AG10803 (cell line): ENCODE measurements at regions not wholly inside any gene's neighbourhood (a gene's known extent, or its start where the extent isn't known, plus 50 kb on each side); places are given as distances from the start of the nearest gene placed in this dataset.

Experiments used
- DNase-seq: peaks from one replicate; pipeline ENCODE4 v3.0.0; 2010; ENCODE audit warnings: low read depth
- H3K4me3 ChIP-seq: 2 replicates; pipeline ENCODE4 v1.5.1; 2011; ENCODE audit warnings: mild to moderate bottlenecking, low read length, control low read depth
- TF ChIP-seq, protein P1 (sequence below): conservative IDR thresholded peaks from 2 replicates; pipeline ENCODE4 v1.5.1; 2011; ENCODE audit warnings: mild to moderate bottlenecking, low read length, control low read depth, inconsistent platforms

DNA sequence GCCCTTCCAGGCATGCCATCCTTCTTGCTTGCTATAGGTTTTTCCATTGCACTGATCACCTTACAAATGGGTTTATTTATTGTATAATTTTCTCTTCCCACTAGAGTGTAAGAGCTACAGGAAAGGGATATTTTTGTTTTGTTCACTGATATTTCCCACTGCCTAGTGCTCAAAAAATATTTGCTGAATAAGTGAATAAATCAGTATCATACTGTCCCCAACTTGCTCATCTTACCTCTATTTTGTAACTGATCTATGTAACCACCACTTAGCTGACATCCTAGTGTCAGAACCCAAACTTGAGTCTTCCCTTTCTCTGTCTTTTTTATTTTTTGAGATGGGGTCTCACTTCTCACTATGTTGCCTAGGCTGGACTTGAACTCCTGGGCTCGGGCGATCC is 87.6 kb upstream of the TBC1D3K start:
- no peak for DNase-seq
- no peak overlapping the region for H3K4me3 ChIP-seq
- TF ChIP-seq, protein P1, sequence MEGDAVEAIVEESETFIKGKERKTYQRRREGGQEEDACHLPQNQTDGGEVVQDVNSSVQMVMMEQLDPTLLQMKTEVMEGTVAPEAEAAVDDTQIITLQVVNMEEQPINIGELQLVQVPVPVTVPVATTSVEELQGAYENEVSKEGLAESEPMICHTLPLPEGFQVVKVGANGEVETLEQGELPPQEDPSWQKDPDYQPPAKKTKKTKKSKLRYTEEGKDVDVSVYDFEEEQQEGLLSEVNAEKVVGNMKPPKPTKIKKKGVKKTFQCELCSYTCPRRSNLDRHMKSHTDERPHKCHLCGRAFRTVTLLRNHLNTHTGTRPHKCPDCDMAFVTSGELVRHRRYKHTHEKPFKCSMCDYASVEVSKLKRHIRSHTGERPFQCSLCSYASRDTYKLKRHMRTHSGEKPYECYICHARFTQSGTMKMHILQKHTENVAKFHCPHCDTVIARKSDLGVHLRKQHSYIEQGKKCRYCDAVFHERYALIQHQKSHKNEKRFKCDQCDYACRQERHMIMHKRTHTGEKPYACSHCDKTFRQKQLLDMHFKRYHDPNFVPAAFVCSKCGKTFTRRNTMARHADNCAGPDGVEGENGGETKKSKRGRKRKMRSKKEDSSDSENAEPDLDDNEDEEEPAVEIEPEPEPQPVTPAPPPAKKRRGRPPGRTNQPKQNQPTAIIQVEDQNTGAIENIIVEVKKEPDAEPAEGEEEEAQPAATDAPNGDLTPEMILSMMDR = no peak

DNA sequence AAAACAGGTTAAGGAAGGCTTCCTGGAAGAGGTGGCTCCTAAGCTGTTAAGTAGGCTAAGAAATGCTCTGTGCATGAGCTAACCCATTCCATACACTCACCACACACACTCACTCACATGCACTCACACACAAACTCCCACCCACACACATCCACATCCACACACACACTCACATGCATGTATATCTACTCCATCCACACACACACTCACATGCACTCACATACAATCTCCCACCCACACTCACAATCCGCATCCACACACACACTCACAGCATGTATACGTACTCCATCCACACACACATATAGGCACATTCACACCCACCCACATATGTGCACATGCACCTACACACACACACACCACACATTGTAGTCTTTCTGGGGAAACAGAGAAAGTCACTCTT is 89.3 kb upstream of the HNF1B start:
- H3K4me3 ChIP-seq = no peak overlapping the region
- TF ChIP-seq, protein P1 = no peak

DNA sequence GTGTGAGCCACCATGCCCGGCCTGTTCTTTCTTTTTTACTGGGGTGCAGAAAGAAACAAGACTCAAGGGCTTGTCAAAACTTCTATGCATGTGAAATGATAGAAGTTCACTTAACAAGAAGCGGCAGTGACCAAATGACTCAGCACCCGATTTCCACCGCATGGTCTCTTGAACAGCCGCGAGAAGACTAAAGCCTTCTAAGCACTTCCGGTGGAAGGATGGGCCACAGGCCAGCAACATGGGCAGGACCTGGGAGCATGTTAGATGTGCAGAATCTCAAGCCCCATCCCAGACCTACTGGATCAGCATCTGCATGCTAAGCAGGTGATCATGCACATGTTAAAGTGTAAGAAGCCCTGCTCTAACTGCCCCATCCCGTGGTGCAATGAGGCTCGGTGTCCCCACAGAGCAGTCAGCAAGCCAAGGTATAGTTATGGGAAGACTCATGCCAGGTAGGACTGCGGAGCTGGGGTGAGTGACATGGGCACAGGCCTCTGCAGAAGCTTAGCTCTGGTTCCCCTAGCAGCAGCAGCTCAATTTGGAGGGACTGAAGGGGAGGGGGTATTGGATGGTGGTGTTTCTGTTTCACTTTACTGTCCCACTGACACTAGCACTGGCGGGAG is 88.5 kb upstream of the HNF1B start:
- H3K4me3 ChIP-seq = no peak overlapping the region
- no peak for DNase-seq
- TF ChIP-seq, protein P1 = no peak

More for the DNA sequence above, 89.3 kb upstream of the HNF1B start:
- no peak for DNase-seq

DNA sequence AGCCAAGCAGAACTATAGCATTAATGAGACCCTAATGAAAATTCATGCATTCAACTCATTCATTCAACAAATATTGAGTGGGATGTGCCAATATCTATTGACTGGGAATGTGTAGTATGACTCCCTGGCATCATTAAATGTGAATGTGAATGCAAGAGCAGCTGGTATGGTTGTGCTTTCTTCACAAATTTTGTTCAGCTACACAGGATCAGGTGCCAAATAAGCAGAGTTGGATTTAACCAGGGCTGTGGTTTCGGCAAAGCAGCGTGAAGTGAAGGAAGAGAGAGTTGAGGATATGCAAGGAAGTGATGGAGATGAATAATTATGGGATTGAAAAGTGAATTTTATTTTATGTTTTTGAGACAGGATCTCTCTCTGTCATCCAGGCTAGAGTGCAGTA is 87.1 kb upstream of the HNF1B start:
- DNase-seq = no peak
- TF ChIP-seq, protein P1 = no peak
- no peak overlapping the region for H3K4me3 ChIP-seq

DNA sequence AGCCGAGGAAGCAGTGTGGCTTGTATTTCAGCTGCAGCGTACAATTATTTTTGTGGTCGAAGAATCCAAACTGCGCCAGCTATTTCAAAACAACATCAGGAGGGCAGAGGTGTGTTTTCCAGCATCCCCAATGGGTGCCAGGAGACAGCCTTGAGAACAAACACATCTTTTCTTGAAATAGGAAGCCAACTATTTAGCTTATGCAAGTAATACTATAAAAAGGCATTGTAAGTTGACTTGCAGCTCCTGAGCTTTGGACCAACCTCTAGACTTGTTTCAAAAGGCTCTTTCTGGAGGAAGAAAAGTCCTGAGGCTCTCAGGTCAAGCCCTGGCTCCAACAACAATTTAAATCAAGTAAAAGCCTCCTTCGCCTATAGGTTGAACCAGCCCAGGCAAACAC is 86.6 kb upstream of the HNF1B start:
- TF ChIP-seq, protein P1 = no peak
- no peak overlapping the region for H3K4me3 ChIP-seq
- DNase-seq = no peak

DNA sequence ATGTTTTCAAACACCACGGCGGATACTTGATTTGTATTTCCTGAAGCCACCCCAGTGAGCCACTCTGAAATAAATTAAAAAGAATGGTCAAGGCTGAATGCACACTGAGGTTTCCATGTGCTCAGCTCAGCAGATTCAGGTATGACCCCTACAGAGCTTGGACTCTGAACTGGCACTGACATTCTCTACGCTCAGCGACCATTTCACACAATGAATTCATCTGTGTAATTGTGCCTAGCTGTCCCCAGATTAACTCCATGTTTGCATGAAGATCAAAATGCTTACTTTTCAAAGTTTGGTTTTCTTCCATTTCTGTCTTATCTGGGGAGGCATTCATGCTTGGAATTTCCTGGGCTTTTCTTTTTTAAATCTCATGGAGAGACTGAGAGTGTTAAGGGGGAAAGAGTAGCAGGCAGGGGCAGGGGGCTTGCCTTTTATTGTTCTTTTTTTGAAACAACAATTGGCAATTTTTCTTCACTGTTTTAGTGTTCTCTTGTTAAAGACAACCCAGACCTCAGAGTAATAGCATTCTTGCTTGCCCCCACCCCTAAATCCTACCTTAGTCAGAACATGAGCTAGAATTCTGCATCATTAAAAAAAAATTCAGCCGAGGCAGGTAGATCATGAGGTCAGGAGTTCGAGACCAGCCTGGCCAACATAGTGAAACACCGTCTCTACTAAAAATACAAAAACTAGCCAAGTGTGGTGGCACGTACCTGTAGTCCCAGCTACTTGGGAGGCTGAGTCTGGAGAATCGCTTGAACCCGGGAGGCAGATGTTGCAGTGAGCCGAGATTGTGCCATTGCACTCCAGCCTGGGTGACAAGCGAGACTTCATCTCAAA is 85.5 kb upstream of the HNF1B start:
- H3K4me3 ChIP-seq = no peak overlapping the region

More for the DNA sequence above, 85.5 kb upstream of the HNF1B start:
- TF ChIP-seq, protein P1 = no peak
- DNase-seq = no peak
